Thyroid gland (tissue), 4 donors: ENCODE measurements at regions not wholly inside any gene's neighbourhood (a gene's known extent, or its start where the extent isn't known, plus 50 kb on each side); places are given as distances from the start of the nearest gene placed in this dataset.

Experiments
- CTCF ChIP-seq, 6 experiments: fragments of 200-600 bp in 3 of 6; fragments of 450-650 bp in 3 of 6; sonication (generic) in 3 of 6; IDR thresholded peaks; one replicate each; pipeline ENCODE4 v1.5.1; 2016 to 2019; ENCODE audit warnings: antibody characterized with exemption in 6 of 6, mild to moderate bottlenecking in 2 of 6, inconsistent platforms in 1 of 6, moderate library complexity in 1 of 6
- POLR2A ChIP-seq, 2 donors: fragments of 450-650 bp; IDR thresholded peaks; one replicate each; pipeline ENCODE4 v1.6.1; 2017; ENCODE audit warnings: antibody characterized with exemption in 2 of 2, mild to moderate bottlenecking in 2 of 2, moderate library complexity in 1 of 2

DNA sequence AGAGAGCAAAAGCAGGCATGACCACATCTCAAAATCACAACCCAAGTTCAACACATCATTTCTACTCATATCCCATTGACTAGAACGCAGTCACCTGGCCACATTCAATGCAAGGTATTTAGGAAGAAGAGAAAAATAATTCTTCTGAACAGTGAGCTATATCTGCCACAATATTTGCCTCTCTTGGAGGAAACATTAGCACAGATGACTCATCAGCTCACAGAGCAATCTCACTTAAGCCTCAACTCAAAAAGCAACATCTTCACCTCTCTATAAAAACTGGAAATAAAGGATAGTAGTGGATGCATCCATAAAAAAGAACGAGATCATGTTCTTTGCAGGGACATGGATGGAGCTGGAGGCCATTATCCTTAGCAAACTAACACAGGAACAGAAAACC, 143.9 kb upstream of the FMN2 start:
- no peak for TF ChIP-seq CTCF (IDR thresholded peaks at IDR 0.05)
- TF ChIP-seq POLR2A (IDR thresholded peaks at IDR 0.05): no peak
